ENCODE measurements at regions not wholly inside any gene's neighbourhood (a gene's known extent, or its start where the extent isn't known, plus 50 kb on each side); places are given as distances from the start of the nearest gene placed in this dataset.
"Not testable (repeated sequence)": the region's sequence is repeated elsewhere in the genome, so short reads cannot be mapped to it uniquely, and the experiment has no call there.

DNA sequence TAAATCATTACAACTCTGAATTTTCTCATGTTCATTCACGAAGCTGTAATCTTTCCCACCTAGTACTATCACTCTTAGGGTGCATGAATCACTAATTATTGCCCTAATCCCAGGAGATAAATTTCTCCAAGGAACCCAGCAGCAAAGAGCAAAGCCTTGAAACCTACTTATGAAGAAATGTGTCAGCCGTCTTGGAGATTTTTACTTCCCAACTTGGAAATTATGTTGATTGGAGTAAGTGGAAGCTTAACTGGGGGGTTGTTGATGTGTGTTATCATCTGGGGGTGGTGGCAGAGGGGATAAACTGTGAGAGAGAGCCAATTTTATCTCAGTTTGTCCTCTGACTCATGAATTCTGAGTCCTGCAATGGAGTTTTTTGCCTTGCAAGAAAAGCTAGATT lies 440.5 kb upstream of the WWC1 start:
- DNase-seq, result no peak

DNA sequence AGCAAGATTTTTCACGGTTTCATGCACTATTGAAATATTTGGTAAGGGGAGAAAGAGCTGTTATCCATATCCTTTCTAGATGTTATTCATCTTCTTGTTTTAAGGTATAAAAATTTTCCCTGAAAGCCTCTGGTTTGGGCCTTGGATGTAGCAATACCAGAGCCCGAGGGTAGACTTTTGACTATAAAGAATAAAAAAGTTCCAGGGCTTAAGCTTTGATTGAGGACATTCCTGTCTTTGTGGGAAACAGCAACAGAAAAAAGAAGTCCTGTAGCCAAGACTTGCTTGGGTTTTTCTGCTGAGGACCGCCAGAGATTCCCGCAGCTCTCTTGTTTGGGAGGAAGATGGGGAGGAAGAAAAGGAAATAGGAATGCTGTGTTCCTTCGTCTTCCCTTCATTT lies 440.0 kb upstream of the WWC1 start:
- no peak for DNase-seq

DNA sequence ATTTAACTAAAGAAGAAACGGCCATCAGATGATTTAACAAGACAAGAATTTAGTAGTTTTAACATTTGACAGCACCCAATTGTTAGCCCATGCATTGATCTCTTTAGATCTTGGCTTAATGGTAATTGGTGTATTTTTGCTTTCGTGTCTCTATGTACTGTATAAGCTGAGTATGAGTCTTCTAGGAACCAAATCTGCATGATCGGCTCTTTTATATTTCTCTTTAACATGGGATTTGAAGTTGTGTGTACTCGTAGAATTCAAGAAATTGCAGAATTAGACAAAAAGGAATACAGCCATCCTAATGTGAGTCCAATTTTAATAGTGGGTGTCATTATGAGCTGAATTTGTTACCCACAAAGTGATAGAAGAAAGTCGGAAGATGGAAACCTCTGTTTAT lies 438.9 kb upstream of the WWC1 start:
- DNase-seq, result no peak

DNA sequence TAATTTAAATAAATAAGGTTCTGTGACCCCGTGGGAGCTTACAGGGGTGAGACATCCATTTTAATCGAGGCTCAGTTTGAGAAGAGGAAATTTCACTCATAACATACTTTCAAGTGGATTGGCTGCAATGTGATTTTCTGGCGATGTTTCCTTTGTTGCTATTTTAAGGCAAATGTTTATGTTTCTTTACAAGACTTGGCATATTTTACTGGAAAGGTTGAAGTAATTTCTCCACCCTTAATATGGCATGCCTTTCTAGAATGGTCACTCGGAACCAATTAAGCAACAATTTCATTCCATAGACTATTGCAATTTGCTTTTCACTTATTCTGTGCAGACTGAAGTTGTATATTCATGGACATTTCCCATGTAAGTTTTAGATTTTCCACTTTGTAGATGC lies 438.0 kb upstream of the WWC1 start:
- DNase-seq, result no peak

DNA sequence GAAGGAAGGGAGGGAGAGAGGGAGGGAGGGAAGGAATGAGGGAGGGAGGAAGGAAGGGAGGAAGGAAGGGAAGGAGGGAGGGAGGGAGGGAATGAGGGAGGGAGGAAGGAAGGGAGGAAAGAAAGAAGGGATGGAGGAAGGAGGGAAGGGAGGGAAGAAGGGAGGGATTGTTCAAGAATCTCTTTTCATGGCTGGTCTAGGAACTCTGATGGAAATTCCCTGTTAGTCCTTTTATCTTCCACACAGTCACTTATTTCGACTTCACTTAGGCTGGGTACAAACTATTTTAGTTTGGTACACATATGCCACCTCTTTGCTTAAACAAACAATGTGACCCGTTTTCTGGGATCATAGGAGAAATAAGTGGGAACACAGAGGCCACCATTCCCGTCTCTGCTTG lies 435.6 kb upstream of the WWC1 start:
- DNase-seq, result no peak

DNA sequence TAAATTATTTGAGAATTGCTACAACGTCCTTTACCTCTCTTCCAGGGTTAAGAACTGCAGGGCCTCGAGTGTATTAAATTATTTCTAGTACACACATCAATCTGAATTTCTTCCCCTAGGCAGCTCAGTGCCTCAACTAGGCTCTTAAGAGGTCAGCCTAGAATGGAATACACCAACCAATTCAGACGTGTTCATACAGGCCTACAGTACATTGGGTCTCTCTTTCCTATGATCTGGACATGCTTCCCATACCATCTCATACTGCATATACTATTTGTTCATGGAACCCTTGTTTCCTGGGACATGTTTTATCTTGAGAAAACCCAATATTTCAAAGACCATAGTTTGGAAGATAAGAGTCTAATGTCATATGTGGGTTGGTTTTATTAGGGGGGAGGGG lies 434.1 kb upstream of the WWC1 start:
- no peak for DNase-seq

DNA sequence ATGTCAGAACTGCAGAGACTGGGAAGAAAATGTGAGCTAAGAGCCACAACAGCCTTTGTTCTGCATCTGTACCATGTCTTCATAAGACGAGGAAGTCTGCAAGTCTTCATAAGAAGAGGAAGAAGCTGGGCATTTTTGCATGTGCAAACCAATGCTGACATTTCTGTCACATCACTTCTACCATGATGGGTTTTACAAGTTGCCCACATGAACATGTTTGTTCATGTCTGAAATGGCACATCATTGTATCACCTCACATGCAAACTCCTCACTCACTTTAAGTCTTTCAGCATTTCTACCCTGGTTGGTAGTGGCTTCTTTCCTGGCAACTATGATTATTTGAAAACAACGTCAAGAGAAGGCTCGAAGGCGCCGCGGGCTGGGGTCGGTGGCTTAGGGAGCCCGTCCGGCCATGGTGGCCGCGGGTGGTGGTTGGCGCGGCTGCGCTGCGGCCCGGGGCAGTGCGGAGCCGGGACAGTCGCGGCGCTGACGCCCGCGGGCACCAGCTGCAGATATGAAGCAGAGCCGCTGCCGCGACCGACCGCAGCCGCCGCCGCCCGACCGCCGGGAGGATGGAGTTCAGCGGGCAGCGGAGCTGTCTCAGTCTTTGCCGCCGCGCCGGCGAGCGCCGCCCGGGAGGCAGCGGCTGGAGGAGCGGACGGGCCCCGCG lies 433.1 kb upstream of the WWC1 start:
- not testable (repeated sequence) for DNase-seq

DNA sequence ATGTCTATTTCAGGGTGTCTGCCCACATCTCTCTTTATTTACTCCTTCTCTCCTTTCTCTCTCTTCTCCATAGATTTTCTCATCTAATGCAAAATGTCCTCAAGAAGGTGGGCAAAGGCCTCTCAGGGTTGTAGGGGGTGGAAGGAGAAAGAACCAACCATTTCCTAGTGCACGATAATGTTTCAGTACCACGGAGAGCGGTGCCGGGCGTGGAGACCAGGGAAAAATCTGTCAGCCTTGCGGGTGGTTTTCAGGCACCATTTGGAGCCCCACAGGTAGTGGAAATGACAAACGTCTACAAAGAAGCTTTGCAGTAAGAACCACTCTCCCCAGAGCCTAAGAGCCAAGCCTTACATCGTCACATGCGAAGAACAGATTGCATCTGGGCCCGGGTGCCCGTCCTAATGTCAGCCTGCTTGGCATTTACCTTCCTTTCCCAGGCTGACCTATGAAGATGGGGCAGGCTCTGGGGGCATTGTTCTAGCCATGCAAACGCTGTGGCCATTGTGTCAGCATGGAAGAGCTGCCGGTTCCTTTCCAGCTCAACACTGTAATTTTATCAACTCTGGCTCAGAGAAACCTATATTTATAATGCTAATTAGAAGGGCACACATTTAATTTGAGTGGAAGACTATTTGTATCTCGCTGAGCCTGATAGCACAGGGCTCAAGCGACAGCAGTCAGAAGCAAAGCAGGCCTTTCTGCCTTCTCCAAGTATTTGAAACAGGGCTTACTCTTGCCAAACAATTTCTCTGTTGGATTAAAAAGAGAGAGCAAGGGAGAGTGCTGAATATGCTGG lies 430.1 kb upstream of the WWC1 start:
- DNase-seq, result no peak

DNA sequence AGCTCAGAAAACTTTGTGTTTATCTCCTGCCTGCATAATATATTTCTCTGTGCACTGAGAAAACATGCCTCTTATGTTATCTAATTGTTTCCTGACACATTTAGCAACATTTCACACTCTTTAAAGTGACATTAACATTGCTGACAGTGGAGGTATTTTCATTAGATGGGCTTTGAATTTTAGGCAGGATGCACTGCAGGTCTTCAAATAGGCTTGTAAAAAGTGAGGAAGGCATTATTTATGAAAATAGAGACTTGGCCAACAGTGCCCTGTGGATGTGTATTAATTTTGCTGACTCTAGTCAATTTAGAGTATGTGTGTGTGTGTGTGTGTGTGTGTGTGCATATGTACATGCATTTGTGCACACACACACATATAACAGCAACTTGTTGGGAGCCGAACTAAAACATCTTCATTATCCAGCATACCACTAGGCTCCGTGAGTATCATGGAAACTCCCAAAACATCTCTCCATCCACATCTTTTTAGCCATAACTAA lies 429.5 kb upstream of the WWC1 start:
- no peak for DNase-seq

DNA sequence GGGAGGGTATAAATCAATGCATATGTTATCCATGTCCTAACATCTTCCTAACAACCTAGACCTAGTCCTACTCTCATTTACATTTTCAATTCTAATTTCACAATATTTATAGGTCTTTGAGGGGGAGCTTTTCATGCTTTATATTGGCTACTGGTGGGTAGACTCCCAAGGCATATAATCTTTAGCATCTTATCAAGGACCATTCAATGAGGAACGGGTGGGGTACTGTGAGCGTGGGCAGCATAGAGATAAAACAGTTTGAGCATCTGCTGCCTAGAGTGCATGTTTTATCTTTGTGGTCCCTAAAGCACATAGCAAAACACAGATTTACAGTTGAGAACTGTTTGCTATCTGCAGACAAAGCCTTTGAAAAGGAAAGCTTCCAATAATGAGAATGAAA lies 427.6 kb upstream of the WWC1 start:
- no peak for DNase-seq

DNA sequence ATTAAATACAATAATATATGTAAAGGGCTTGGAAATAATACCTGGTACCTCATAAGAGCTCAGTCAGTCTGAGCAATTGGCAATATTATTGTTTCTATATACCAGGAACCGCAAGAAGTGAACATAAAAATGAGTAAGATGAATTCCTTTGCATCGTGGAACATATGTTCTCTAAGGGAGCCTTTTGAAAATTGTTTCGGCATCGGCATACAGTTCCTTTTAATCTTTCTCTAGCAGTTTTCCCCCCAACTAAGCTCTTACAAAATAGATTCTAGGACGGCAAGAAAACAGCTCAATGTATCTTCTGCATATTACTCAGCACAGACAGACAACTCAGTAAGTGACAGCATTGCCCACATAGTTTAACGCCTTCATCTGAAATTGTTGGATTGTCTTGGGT lies 426.6 kb upstream of the WWC1 start:
- DNase-seq, result no peak

DNA sequence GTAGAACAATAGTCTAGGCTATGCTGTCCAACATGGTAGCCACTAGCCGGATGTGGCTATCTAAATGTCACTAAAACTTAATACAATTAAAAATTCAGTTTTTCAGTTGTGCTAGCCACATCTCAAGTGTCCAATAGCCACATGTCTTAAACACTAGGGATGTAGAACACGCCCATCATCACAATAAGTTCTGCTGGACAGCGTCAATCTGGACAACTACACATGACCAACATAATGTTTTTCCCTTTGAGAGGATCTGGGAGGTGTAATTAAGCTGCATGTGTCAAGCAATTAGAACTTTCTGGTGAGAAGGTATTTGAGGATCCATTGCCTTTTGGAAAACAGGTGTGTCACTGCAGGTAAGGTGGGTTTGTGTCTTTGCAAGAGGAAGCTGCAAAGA lies 424.6 kb upstream of the WWC1 start:
- no peak for DNase-seq

DNA sequence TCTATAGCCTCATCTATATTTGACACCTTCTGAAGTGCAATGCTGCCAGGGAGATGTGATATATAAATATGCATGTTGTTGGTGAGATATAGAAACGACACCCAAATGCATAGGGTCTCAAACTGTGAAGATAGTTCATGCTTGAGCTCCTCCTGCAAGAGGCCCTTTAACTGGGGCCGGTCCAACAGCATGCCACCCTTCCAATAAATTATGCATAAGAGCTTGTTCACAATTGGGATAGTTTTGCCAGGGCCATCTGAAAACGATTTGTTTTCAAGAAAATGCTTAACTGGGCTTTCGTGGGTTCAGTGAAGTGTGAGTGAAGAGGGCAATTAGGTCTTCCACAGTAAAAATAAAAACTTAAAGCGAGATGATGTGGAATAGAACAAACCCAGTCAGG lies 424.2 kb upstream of the WWC1 start:
- DNase-seq, result no peak

DNA sequence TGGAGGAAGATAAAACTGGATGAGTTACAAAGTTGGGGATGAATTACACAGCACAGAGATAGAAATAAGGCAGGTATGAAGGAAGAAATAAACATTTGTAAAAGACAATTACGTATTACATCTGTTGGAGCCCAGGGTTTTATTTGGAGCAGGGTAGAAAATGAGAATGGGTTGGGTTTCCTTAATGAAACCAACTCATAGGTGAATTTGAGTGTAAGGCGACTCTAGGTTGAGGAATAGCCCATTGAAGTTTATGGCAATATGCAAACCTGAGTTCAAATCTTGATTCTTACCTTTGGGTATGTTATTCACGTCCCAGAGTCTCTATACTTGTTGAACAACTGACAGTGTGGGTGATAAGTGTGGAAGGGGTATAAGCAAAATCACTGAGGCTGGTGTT lies 422.3 kb upstream of the WWC1 start:
- DNase-seq, result no peak

DNA sequence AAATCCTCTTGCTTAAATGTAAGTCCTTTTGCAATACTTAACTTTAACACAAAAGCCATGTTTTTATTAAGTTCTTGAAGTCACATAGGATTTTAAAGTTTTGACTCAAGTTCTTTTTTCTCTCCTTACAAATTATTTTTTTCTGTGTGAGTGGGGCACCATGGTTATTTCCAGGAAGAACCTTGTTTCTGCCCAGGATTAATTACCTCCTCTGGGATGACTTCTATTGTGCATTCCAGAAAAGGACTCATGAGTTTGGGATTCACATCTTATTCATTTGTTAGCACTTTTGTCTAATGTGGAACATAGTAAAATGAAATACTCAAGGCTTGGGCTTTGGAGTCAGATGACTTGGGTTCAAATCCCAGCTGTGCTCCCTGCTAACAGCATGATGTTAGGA lies 421.4 kb upstream of the WWC1 start:
- no peak for DNase-seq

DNA sequence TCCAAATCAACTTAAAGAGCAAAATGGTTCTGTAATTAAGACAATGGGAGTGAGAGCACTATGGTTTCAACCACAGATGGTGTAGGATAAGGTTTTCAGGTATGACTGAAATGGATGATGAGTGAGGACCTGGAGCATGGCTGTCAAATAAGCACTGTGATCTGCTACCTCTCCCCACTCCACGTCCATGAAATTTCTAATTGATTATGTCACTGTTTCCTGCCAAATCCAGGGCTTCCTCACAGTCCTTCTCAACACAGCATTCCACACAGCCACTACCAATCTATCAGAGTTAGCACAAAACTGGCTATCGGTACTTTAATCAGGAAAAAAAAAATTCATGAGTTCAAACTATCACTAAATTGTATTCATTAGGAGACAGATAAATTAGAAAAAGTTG lies 420.4 kb upstream of the WWC1 start:
- DNase-seq, result no peak

DNA sequence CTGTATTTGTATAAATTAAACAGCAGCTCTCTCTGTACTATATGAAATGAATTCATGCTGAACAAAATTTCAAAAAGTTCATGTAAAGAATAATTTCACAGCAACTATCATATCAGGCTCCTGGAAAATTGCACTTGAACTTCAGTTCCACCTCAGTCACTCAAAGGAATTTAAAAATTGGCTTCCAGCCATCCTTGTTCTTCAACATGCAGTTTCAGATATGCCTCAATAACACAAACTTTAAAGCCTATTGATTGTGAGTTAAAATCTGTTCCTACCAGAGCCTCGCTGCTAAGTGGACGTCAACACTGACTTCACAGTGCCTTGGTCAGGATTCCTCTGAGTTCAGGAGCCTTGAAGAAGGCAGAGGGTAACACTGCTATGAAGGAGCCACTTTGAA lies 418.7 kb upstream of the WWC1 start:
- DNase-seq, result no peak

DNA sequence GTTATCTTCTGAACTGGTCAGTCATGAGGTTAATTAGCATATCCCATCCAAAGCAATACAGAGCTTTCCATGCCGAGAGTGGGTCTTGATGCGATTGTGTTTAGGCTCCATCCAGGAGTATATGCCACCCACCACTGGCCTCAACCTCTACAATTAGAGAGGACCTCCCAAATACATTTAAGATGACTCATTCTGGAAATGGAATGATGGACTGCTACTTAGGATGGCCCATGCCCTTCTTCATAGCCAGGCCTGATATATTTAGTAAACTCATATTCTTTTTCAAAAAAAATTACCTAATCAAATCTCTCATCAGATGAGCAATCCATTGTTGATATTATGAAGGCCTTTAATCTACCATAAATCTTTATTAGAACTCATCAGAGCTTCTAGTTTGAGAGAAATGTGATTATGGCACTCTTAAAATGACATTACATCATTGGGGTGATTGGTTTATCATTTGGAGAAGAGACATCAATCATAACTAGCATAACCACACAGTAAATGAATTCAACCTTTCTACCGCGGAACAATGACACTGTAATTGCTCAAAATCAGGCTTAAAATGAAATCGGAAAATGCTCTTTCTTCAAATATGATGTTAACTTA lies 414.2 kb upstream of the WWC1 start:
- DNase-seq, result no peak

DNA sequence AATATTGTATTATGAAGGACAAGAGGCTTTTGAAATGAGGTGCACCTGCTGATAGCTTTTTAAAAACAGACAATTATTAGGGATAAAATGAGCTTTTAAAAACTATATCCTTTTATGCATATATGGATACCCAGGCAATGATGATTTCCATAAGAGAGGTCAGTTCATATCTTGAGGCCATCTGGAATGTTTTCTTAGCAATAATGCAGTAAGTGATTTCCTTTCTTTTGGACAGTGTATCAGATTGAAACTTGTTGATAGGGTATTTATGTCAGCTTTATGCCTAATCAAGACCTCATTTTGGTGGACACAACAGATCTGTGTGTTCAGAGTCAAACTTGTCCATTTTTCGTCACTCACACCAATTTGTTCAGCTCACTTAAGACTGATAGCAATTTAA lies 413.5 kb upstream of the WWC1 start:
- no peak for DNase-seq

DNA sequence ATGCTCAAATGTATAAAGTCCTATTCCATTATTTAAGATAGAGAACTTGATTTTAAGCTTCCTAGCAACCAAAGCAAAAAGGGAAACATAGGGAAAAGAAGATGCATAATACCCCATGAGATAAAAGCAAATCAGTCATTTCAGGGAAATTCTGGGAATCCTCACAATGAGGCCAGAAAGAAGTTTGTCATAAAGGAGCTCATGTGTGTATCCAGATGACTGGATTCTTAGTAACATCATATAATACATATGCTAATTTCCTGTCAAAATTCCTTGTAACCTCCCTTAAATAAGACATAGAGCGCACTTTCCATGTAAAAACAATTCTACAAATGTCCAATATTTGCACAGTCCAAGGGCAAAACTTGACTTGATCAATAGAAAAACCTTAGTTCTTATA lies 411.0 kb upstream of the WWC1 start:
- DNase-seq, result no peak

DNA sequence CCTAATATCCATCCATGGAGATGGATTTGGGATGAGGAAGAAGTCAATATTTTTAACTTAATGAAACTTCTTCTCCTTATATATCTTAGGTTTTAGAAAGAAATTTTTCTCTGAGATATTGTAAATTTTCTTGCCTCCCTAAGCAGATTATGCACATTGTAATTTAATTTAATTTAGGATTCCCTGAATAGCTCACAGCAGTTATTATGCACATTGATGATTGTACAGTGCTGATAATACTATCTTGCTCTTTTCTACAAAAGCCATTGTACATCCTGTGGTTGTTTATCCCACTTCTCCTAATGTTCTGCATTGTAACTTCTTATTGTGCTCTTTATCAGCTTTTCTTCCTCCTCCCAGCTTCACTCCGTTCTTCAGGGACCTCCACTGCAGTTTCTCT lies 410.4 kb upstream of the WWC1 start:
- no peak for DNase-seq

DNA sequence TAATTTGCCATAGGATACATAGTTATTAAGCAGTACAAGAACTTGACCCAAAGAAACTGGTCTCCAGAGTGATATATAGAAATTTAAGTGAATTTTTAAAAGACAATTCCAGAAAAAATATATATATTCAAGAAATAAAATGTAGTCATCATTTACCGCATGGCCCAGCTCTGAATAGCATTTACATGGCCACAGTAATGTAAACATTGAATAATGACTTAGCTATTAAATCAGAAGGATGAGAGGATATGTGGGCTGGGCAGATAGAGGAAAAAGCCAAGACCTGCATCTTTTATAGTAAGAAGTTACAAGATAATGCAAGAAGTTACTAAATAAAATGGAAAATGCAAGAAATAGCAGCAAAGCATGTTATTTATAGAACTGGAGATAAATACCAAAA lies 405.2 kb upstream of the WWC1 start:
- DNase-seq, result no peak

DNA sequence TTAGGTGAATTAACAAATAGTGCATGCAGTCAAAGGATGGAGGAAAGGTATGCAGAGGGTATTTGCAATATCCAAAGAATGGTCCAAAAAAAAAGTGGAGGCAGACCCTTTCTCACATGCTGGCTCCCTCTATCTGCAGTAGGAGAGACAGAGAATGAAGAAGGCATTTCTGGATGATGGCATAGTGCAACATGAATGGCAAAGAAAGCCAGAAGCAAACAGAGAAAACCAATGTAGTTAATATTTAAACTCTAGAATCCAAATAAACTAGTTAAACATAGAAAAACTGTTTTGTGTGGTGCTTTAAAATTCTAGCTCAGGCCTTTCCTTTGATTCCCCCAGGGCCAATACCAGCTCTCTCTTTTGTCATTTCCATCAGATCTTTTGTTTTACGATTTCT lies 403.1 kb upstream of the WWC1 start:
- no peak for DNase-seq

DNA sequence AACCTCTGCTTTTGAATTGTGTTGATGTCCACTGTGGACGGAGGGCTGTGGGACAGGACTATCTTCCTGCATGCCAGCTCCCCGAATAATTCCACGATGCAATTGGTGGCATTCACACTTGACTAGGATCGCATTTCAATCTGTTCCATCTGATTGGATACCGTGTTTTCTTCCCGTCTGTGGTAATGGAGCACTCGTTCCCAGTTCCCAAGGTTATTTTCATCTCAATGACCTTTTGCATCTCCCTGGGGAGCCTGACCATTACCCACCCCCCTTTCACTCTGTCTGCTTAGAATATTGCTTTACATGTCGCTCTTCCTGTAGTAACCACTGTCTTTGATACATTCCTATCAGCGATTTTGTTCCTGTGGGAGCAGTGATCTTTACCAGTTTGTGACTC lies 402.2 kb upstream of the WWC1 start:
- DNase-seq, result no peak
